NCI-H2227 treated with DMSO at 0.1 percent for 48 hours (cell line): ENCODE measurements at regions not wholly inside any gene's neighbourhood (a gene's known extent, or its start where the extent isn't known, plus 50 kb on each side); places are given as distances from the start of the nearest gene placed in this dataset.
A peak's percentile ranks its signal among the peaks of the same experiment; 100 is the strongest.
"Not testable (repeated sequence)": the region's sequence is repeated elsewhere in the genome, so short reads cannot be mapped to it uniquely, and the experiment has no call there.

Experiments used
- DNase-seq: peaks from one replicate; lab custom pipeline; 2025; lab: John Stamatoyannopoulos, UW

- no peak for DNase-seq
Measured at GRCh38 chr6:121925534-121926255, 473.8 kb upstream of the HSF2 start.

GRCh38 chr6:121929301-121929700 lies 470.2 kb upstream of the HSF2 start:
- DNase-seq = no peak

DNA sequence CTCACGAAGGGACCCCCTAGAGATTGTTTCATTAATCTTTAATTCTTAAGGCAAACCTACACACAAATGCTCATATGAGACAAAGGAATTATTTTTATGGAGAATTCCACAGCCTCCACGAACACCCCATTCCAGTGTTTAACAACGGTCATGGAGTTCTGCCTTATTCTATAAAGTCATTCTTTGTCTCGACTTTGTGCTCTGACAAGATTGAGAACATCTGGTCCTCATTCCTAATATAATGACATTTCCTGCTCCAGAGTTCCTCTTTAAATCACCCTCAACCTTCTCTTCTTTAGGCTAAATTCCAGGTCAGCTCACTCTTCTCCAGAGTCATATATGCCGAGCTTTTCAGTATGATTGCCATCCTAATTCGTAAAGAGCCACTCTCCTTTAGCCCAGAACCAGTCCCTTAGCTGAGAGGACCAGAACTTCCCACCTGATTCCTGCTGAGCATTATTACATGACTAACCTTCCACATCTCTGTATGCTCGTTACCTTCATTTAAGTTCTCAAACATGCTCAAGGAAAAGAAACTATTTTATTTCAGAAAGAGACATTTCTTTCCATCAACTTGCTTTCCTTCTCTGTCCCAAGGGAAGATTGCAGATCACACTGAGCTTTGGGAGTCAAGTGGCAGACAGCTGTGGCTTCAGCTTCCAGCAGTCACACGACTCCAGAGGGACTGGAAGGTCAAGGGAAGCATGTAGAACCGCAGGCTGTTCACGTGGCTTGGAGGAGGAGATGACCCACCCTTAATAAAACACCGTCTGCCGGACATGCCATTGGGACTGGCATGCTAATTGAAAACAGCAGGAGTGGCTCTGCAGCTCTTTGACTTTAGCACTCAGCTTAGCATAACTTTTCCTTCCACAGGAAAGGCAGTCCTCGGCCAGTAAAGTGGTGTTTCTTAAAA lies 467.1 kb upstream of the HSF2 start:
- DNase-seq = peak; percentile 24

GRCh38 chr6:121934451-121934850 lies 465.0 kb upstream of the HSF2 start:
- DNase-seq = no peak

GRCh38 chr6:121940728-121941127 lies 458.7 kb upstream of the HSF2 start:
- no peak for DNase-seq

GRCh38 chr6:121944354-121944753 lies 455.1 kb upstream of the HSF2 start:
- DNase-seq = no peak

DNA sequence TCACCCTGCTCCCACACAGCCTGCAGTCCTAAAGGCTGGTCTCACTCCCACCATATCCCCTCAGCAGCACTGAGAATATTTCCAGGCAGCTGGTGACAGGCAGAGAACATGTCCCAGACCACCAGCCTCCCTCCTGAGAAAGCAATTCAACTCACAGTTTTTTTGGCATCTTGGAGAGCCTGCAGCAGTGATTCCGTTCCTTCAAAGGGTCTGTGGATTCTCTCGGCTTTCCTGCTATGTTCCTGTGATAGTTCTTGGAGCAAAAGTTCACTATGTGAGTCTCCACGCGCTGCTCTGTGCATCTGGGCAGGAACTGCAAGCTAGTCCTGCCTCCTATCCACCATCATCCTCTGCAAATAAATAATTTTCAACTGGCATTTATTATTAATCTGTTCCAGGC lies 448.3 kb upstream of the HSF2 start:
- no peak for DNase-seq

DNA sequence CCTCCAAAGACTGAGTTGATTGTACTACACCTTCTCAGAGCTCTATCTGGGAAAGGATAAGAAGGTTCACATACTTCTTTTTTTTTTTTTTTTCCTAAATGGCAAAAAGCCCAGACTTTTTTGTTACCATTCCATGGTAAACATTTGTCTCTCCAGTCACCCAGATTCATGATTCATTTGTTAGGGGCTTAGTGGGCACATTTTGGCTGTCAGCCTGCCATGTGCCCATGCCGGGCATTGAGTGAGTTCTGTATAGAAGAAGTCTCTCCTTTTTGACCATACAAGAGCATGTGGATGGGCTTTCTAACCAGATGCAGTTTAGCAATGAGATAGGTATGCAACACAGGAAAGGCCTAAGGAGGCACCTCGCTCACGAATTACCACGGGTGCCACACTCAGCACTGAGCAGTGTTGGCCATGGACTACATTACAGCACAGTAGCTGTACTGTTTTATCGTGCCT lies 447.5 kb upstream of the HSF2 start:
- no peak for DNase-seq

- not testable (repeated sequence) for DNase-seq
Measured at GRCh38 chr6:121955401-121955800, 444.1 kb upstream of the HSF2 start.

DNA sequence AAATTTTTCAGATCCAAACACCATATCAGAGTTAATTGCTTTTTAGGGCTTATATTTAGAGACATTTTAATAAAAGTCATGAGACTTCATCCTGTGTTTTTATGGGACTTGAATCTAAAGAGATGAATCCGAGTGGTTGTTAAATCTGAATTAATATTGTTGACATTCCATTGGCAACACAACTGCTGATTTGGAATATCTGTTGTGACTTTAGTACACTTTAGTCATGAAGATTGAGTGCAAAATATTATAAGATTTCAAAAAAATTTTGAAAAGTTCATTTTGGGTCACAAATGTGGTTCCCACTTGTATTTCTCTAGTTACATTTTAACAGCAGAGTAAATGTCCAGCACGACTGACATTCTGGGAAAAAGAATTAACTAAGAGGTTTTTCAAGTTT lies 442.7 kb upstream of the HSF2 start:
- no peak for DNase-seq

DNA sequence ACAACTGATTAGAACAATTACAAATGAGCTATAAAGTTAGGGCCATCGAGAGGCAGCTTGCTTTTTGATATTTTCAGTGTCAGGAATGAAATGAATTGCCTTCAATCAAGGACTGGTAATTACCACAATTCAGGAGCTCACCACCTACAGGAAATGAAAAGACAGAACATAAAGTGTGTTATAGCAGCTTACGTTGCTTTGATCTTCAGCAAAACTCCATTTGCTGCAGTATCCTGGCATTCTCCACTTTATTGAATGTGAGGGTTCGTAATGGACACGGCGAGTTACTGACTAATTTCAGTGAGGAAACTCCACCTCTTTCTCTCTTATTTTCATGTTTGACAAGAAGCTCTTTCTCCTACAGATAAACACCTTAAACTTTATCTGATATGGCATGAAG lies 440.0 kb upstream of the HSF2 start:
- no peak for DNase-seq

DNA sequence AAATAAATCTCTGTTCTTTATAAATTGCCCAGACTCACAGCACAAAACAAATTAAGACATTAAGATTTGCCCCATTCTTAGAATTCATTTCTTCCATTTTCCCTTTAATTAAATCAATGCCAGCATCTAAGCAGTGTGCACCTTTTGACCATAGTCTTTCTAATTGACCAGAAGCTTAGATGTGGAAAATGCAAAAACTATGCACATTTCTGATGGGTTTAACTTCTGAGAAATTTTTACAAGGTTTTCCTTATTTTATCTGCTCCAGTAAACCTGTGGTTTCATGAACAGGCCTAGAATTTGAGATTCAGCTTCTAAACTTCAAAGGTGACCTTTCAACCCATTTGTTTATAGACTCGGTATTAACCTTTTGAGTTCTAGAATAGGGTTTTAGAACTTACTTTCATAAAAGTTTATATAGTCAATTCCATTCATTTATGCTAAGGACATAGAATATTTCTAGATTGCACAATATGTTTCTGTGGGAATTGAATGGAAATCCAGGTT lies 437.8 kb upstream of the HSF2 start:
- DNase-seq = no peak

GRCh38 chr6:121963826-121964225 lies 435.6 kb upstream of the HSF2 start:
- DNase-seq = no peak

DNA sequence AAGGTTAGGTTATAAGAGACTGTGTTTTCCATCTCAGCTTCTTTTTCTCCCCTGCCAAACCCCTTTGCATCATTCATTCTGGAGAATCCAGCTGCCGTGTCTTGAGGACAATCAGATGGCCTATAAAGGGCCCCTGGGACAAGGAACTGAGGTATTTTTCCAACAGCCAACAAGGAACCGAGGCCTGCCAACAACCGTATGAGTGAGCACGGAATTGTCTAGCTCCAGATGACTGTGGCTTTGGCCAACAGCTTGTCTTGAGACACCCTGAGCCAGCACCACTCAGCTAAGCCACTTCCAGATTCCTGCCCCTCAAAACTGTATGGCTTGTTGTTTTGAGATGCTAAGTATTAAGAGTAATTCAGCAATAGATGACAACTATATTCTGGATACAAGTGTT lies 433.7 kb upstream of the HSF2 start:
- no peak for DNase-seq

DNA sequence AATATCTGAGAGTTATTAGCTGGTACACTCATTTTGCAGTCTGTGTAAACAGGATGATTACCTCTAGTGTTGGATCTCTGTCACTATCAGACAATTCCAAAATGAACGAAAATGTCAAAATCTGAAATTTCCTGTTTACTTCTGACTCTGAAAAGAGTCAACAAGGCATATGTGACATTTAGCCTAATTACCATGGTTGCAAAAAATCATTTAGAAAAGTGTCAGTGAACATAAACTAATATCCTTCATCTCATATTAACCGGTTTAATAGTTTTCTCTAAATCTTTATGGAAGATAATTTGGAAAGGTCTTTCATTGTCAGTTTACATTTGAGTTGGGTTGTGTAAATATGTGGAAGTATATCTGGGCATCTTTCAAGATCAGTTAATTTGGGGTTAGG lies 431.8 kb upstream of the HSF2 start:
- no peak for DNase-seq

GRCh38 chr6:121971931-121972335 lies 427.5 kb upstream of the HSF2 start:
- no peak for DNase-seq

- DNase-seq = no peak
Measured at GRCh38 chr6:121984956-121985355, 414.5 kb upstream of the HSF2 start.

- no peak for DNase-seq
Measured at GRCh38 chr6:121993362-121993761, 406.1 kb upstream of the HSF2 start.

DNA sequence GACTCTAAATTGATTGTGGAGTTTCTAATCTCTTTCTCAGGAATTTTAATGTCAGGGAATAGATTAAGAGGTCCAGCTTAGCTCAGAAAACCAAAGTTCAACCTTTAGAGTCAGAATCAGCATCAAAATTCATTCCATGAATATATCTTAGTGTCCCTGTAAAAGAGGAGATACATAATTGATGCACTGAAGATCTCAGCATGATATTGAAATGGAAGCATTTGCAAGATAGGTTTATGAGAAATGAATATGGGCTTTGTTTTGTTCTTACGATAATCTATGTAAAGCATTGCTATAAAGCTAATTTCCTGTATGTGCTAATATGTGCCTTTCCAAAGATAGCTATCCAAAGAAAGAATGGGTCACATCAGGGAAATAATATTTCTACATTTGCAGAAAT lies 404.5 kb upstream of the HSF2 start:
- DNase-seq = no peak

DNA sequence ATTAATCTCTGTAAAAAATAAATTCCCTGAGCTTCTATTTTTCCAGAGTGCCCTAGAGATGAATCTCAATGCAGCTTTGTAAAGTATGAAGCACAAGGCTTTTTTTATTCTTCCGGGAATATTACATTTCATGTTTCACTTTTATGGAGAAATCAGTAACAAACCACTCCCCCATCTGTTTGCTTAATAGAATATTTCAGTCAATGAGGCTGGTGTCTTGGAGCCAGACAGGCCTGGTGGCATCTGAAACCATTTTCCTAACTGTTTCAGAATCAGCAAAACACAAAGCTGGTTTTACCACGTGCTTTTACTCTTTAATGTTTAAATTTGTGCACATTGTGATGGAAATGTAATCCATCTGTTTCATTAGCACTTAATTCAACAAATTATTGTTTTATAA lies 400.8 kb upstream of the HSF2 start:
- DNase-seq = no peak

- DNase-seq = no peak
Measured at GRCh38 chr6:121999456-122000065, 399.9 kb upstream of the HSF2 start.

GRCh38 chr6:122005661-122006060 lies 393.8 kb upstream of the HSF2 start:
- DNase-seq = no peak

GRCh38 chr6:122007339-122007738 lies 392.1 kb upstream of the HSF2 start:
- no peak for DNase-seq
